ENCODE measurements at regions not wholly inside any gene's neighbourhood (a gene's known extent, or its start where the extent isn't known, plus 50 kb on each side); places are given as distances from the start of the nearest gene placed in this dataset.

DNA sequence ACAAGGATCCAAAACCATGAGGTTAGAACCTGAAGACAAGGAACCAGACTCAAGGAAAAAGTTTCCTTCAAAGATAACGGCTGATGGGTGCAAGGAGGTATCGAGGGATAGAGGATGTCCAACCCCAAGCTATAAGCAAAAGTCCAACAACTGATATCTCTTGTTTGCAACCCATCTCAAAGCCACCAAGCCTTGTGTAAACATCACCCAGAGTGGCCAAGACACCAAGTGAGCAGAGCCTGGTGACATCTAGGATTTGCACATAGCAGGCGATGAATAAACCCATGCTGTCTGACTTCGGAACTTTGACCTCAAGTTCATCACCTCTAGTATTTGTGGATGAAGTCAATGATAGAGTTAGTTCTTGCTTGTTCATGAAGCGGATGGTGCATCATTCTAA is 180.7 kb downstream of the ETS2 start:
- Mint-ChIP-seq H3K27me3 (peaks cover 49 to 76% of the 10 kb centered on the region in 2 donors), H3K36me3 (no peaks in the 10 kb centered on the region), H3K4me1 (ENCODE audit: low read depth in 2 of 2) (peaks cover 16 to 17% of the 10 kb centered on the region in 2 donors), H3K9me3 (no peaks in the 10 kb centered on the region), H3K27ac (no peak overlapping the region), H3K4me3 (no peak overlapping the region)
- ATAC-seq (no peak), DNase-seq (ENCODE audit: low spot score) (no peak)

- peak overlapping the region; percentile 73 for H3K4me3 Mint-ChIP-seq
- peak; percentile 58 for DNase-seq (ENCODE audit: low spot score)
- H3K36me3 Mint-ChIP-seq, result no peaks in the 10 kb centered on the region
- H3K9me3 Mint-ChIP-seq, result no peaks in the 10 kb centered on the region
- peak; percentile 57 to 66 for ATAC-seq
- H3K27ac Mint-ChIP-seq, result peak overlapping the region in 1 of 2 donors; percentile 36
- peaks cover 16 to 17% of the 10 kb centered on the region in 2 donors for H3K4me1 Mint-ChIP-seq (ENCODE audit: low read depth in 2 of 2)
- peaks cover 50 to 77% of the 10 kb centered on the region in 2 donors for H3K27me3 Mint-ChIP-seq
Measured at GRCh38 chr21:38985568-38986378, 180.0 kb downstream of the ETS2 start.

DNA sequence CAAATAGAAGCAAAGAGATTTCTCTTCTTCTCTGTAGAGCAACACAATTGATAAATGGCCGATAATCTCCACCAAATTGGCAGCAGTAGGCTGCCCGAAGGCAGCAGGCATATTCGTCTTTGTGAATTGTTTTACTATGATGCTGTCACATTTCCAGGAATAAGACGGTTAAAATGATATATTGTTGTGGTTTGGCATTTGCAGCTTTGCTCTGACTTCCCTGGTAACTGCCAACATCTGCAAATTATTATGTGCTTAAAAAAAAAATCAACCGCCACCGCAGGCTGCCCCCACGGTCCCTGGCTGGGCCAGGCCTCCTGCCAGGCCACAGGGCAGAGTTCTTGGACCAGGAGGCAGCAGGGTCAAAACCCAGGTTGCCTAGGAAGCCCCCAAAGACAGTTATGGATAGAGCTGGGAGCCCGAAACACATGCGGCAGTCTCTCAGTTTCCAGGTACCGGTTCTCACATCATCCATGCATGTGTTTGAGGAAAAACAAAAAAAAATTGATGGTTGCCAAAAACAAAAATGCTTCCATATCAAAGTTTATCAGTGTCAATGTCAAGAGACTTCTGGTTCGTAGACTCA is 179.3 kb downstream of the ETS2 start:
- peak overlapping the region; percentile 73 for H3K4me3 Mint-ChIP-seq
- DNase-seq (ENCODE audit: low spot score), result peak; percentile 56
- H3K9me3 Mint-ChIP-seq, result no peaks in the 10 kb centered on the region
- H3K27ac Mint-ChIP-seq, result peak overlapping the region in 1 of 2 donors; percentile 36
- peak in 1 of 2 donors; percentile 33 for ATAC-seq
- peaks cover 17 to 19% of the 10 kb centered on the region in 2 donors for H3K4me1 Mint-ChIP-seq (ENCODE audit: low read depth in 2 of 2)
- peaks cover 55 to 73% of the 10 kb centered on the region in 2 donors for H3K27me3 Mint-ChIP-seq
- no peaks in the 10 kb centered on the region for H3K36me3 Mint-ChIP-seq

- ATAC-seq (no peak), DNase-seq (ENCODE audit: low spot score) (peak; percentile 54)
- peaks cover 56 to 73% of the 10 kb centered on the region in 2 donors for H3K27me3 Mint-ChIP-seq
- no peaks in the 10 kb centered on the region for H3K9me3 Mint-ChIP-seq
- H3K4me3 Mint-ChIP-seq, result peak overlapping the region; percentile 73
- H3K27ac Mint-ChIP-seq, result no peak overlapping the region
- H3K36me3 Mint-ChIP-seq, result no peaks in the 10 kb centered on the region
- H3K4me1 Mint-ChIP-seq (ENCODE audit: low read depth in 2 of 2), result peaks cover 22 to 23% of the 10 kb centered on the region in 2 donors
Measured at GRCh38 chr21:38984568-38984967, 178.8 kb downstream of the ETS2 start.

DNA sequence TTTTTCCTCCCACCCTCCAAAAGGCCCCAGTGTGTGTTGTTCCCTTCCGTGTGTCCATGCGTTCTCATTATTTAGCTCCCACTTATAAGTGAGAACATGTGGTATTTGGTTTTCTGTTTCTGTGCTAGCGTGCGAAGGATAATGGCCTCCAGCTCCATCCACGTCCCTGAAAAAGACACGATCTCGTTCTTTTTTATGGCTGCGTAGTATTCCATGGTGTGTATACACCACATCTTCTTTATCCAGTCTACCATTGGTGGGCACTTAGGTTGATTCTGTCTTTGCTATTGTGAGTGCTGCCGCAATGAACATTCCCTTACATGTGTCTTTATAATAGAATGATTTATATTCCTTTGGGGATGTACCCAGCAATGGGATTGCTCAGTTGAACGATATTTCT is 177.8 kb downstream of the ETS2 start:
- Mint-ChIP-seq H3K4me3 (no peak overlapping the region), H3K9me3 (no peaks in the 10 kb centered on the region), H3K4me1 (ENCODE audit: low read depth in 2 of 2) (peaks cover 27% of the 10 kb centered on the region in 2 donors), H3K27me3 (peaks cover 58 to 69% of the 10 kb centered on the region in 2 donors), H3K27ac (no peak overlapping the region), H3K36me3 (no peaks in the 10 kb centered on the region)
- DNase-seq (ENCODE audit: low spot score), result no peak
- ATAC-seq, result no peak

DNA sequence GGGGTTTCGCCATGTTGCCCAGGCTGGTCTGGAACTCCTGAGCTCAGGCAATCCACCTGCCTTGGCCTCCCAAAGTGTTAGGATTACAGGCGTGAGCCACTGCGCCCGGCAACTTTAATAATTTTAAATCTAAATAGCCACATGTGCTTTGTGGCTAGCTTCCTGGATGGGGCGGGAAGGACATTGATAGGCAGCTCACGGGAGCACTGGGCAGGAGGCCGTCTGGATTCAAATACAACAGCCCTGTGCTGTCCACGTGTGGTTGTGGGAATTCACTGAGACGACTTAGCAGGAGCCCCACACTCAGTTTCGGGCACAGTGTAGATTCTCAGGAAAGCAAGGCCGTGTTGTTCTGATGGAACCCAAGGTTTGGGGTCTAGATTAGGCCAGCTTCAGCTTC is 177.1 kb downstream of the ETS2 start:
- H3K9me3 Mint-ChIP-seq, result no peaks in the 10 kb centered on the region
- no peaks in the 10 kb centered on the region for H3K36me3 Mint-ChIP-seq
- no peak for ATAC-seq
- H3K4me3 Mint-ChIP-seq, result no peak overlapping the region
- H3K27me3 Mint-ChIP-seq, result peaks cover 56 to 62% of the 10 kb centered on the region in 2 donors
- peaks cover 27% of the 10 kb centered on the region in 2 donors for H3K4me1 Mint-ChIP-seq (ENCODE audit: low read depth in 2 of 2)
- DNase-seq (ENCODE audit: low spot score), result peak; percentile 31
- no peak overlapping the region for H3K27ac Mint-ChIP-seq

- DNase-seq (ENCODE audit: low spot score), result peak; percentile 23
- no peak for ATAC-seq
- no peak overlapping the region for H3K4me3 Mint-ChIP-seq
- H3K9me3 Mint-ChIP-seq, result no peaks in the 10 kb centered on the region
- H3K27ac Mint-ChIP-seq, result no peak overlapping the region
- H3K4me1 Mint-ChIP-seq (ENCODE audit: low read depth in 2 of 2), result peaks cover 27% of the 10 kb centered on the region in 2 donors
- H3K36me3 Mint-ChIP-seq, result no peaks in the 10 kb centered on the region
- peaks cover 51 to 59% of the 10 kb centered on the region in 2 donors for H3K27me3 Mint-ChIP-seq
Measured at GRCh38 chr21:38982096-38982495, 176.4 kb downstream of the ETS2 start.

GRCh38 chr21:38980416-38981313 is 174.9 kb downstream of the ETS2 start:
- H3K36me3 Mint-ChIP-seq, result no peaks in the 10 kb centered on the region
- no peak for ATAC-seq
- no peak overlapping the region for H3K27ac Mint-ChIP-seq
- H3K4me3 Mint-ChIP-seq, result no peak overlapping the region
- peak; percentile 53 for DNase-seq (ENCODE audit: low spot score)
- H3K4me1 Mint-ChIP-seq (ENCODE audit: low read depth in 2 of 2), result peaks cover 21 to 22% of the 10 kb centered on the region in 2 donors
- H3K9me3 Mint-ChIP-seq, result no peaks in the 10 kb centered on the region
- H3K27me3 Mint-ChIP-seq, result peaks cover 45 to 50% of the 10 kb centered on the region in 2 donors

GRCh38 chr21:38979271-38980121 is 173.8 kb downstream of the ETS2 start:
- Mint-ChIP-seq H3K9me3 (no peaks in the 10 kb centered on the region), H3K4me1 (ENCODE audit: low read depth in 2 of 2) (peaks cover 11 to 12% of the 10 kb centered on the region in 2 donors), H3K27ac (no peak overlapping the region), H3K4me3 (peak overlapping the region; percentile 7), H3K36me3 (no peaks in the 10 kb centered on the region), H3K27me3 (peaks cover 33 to 39% of the 10 kb centered on the region in 2 donors)
- ATAC-seq (peak; percentile 76 to 81), DNase-seq (ENCODE audit: low spot score) (peak; percentile 38)

- no peak overlapping the region for H3K27ac Mint-ChIP-seq
- H3K9me3 Mint-ChIP-seq, result no peaks in the 10 kb centered on the region
- H3K36me3 Mint-ChIP-seq, result no peaks in the 10 kb centered on the region
- H3K4me3 Mint-ChIP-seq, result no peak overlapping the region
- ATAC-seq (no peak), DNase-seq (ENCODE audit: low spot score) (no peak)
- H3K4me1 Mint-ChIP-seq (ENCODE audit: low read depth in 2 of 2), result peaks cover 11 to 12% of the 10 kb centered on the region in 2 donors
- H3K27me3 Mint-ChIP-seq, result peaks cover 36 to 40% of the 10 kb centered on the region in 2 donors
Measured at GRCh38 chr21:38976900-38977299, 171.2 kb downstream of the ETS2 start.

GRCh38 chr21:38973552-38973951 is 167.8 kb downstream of the ETS2 start:
- Mint-ChIP-seq H3K27me3 (peaks cover 28 to 34% of the 10 kb centered on the region in 2 donors), H3K4me3 (no peak overlapping the region), H3K4me1 (ENCODE audit: low read depth in 2 of 2) (peaks cover 6 to 9% of the 10 kb centered on the region in 2 donors), H3K9me3 (no peaks in the 10 kb centered on the region), H3K27ac (no peak overlapping the region), H3K36me3 (no peaks in the 10 kb centered on the region)
- ATAC-seq (no peak), DNase-seq (ENCODE audit: low spot score) (peak; percentile 15)

- no peak overlapping the region for H3K4me3 Mint-ChIP-seq
- no peak for DNase-seq (ENCODE audit: low spot score)
- no peak for ATAC-seq
- H3K27ac Mint-ChIP-seq, result no peak overlapping the region
- H3K9me3 Mint-ChIP-seq, result no peaks in the 10 kb centered on the region
- H3K4me1 Mint-ChIP-seq (ENCODE audit: low read depth in 2 of 2), result peaks cover 9 to 14% of the 10 kb centered on the region in 2 donors
- H3K27me3 Mint-ChIP-seq, result peaks cover 33 to 43% of the 10 kb centered on the region in 2 donors
- no peaks in the 10 kb centered on the region for H3K36me3 Mint-ChIP-seq
Measured at GRCh38 chr21:38972078-38972477, 166.3 kb downstream of the ETS2 start.

- no peak for DNase-seq (ENCODE audit: low spot score)
- ATAC-seq, result no peak
- Mint-ChIP-seq H3K9me3 (no peaks in the 10 kb centered on the region), H3K27ac (no peak overlapping the region), H3K27me3 (peaks cover 32 to 43% of the 10 kb centered on the region in 2 donors), H3K36me3 (no peaks in the 10 kb centered on the region), H3K4me3 (no peak overlapping the region), H3K4me1 (ENCODE audit: low read depth in 2 of 2) (peaks cover 9 to 14% of the 10 kb centered on the region in 2 donors)
Measured at GRCh38 chr21:38970765-38971164, 165.0 kb downstream of the ETS2 start.

Measured in natural killer cell treated with Interleukin-12 subunit alpha and Interleukin-12 subunit beta and Interleukin-15 and Interleukin-18, amount 100 ng/mL, for 72 hours (primary cell).